SK-N-SH (cell line): ENCODE measurements at regions not wholly inside any gene's neighbourhood (a gene's known extent, or its start where the extent isn't known, plus 50 kb on each side); places are given as distances from the start of the nearest gene placed in this dataset.

Experiments used
- CTCF ChIP-seq: fragments of 200-600 bp; sonication (generic); IDR thresholded peaks from 2 replicates; pipeline ENCODE4 v1.6.1; 2017; ENCODE audit warnings: antibody characterized with exemption, mild to moderate bottlenecking, moderate library complexity
- ELF1 ChIP-seq: IDR thresholded peaks from 2 replicates; pipeline ENCODE4 v1.4.0; 2012
- EP300 ChIP-seq, 2 experiments: IDR thresholded peaks; 2 replicates each; pipeline versions ENCODE4 v1.4.0 to v1.6.1; 2012; ENCODE audit warnings: borderline replicate concordance in 1 of 2, low read depth in 1 of 2, low read length in 1 of 2
- EZH2phosphoT487 ChIP-seq: fragments of 200-600 bp; sonication (generic); IDR thresholded peaks from 2 replicates; pipeline ENCODE4 v1.6.1; 2017; ENCODE audit warnings: low read depth, mixed run types, mild to moderate bottlenecking, antibody characterized with exemption, moderate library complexity, borderline replicate concordance
- FOSL2 ChIP-seq: IDR thresholded peaks from 2 replicates; pipeline ENCODE4 v1.4.0; 2012; ENCODE audit warnings: low read depth, mild to moderate bottlenecking, moderate library complexity, borderline replicate concordance
- JUND ChIP-seq: IDR thresholded peaks from 2 replicates; pipeline ENCODE4 v1.4.0; 2012
- NFIC ChIP-seq: IDR thresholded peaks from 2 replicates; pipeline ENCODE4 v1.4.0; 2012; ENCODE audit warnings: borderline replicate concordance
- RCOR1 ChIP-seq: fragments of 150-350 bp; IDR thresholded peaks from 2 replicates; pipeline ENCODE4 v1.6.1; 2017; ENCODE audit warnings: antibody characterized with exemption, low read length
- RFX5 ChIP-seq: IDR thresholded peaks from 2 replicates; pipeline ENCODE4 v1.6.1; 2012; ENCODE audit warnings: mild to moderate bottlenecking, improper control_type of control experiment, low read length
- SIN3A ChIP-seq: IDR thresholded peaks from 2 replicates; pipeline ENCODE4 v1.6.1; 2012; ENCODE audit warnings: low read depth, mild to moderate bottlenecking, low read length, moderate library complexity, borderline replicate concordance
- TAF1 ChIP-seq: IDR thresholded peaks from 2 replicates; pipeline ENCODE4 v1.6.1; 2012; ENCODE audit warnings: low read depth, mild to moderate bottlenecking, low read length, moderate library complexity, borderline replicate concordance
- TEAD4 ChIP-seq: IDR thresholded peaks from 2 replicates; pipeline ENCODE4 v1.4.0; 2012; ENCODE audit warnings: mild to moderate bottlenecking, borderline replicate concordance; ENCODE audit not compliant: insufficient read depth
- USF2 ChIP-seq: fragments of 150-350 bp; IDR thresholded peaks from 2 replicates; pipeline ENCODE4 v1.6.1; 2017; ENCODE audit warnings: antibody characterized with exemption, low read length, low read depth, borderline replicate concordance
- YY1 ChIP-seq: IDR thresholded peaks from 2 replicates; pipeline ENCODE4 v1.4.0; 2012; ENCODE audit warnings: low read depth, mild to moderate bottlenecking

- TF ChIP-seq SIN3A (no peak), CTCF (no peak), TAF1 (no peak), ELF1 (no peak), EP300 (IDR thresholded peaks at IDR 0.05; ENCODE audit: borderline replicate concordance in 1 of 2, low read depth in 1 of 2, low read length in 1 of 2) (no peak), USF2 (no peak), EZH2phosphoT487 (no peak), RCOR1 (no peak), FOSL2 (no peak), NFIC (no peak), YY1 (no peak), RFX5 (no peak), TEAD4 (no peak), JUND (no peak)
These were observed 740.3 kb upstream of the SOX9 start for GRCh38 chr17:71380535-71380934.
